NCI-H2227 treated with DMSO at 0.1 percent for 48 hours (cell line): ENCODE measurements at regions not wholly inside any gene's neighbourhood (a gene's known extent, or its start where the extent isn't known, plus 50 kb on each side); places are given as distances from the start of the nearest gene placed in this dataset.

Experiments used
- DNase-seq: peaks from one replicate; lab custom pipeline; 2025; lab: John Stamatoyannopoulos, UW

DNA sequence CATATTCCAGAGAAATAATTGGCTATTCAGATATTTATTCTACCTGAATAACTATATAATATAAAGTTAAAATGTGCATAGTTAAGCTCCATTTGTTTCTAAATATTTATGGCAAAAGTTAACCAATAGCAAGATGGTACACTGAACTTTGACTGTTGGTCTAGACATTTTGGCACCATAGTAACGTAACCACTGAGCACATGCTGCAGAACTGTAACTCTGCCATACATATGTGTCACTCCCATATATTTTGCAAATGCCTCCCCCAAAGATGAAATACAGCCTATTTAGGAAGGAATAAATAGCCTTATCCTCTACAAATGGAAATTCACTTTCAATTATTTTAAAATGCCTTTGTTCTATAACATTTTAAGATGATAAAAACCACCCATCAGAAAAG is 424.9 kb downstream of the CENPC start:
- no peak for DNase-seq

GRCh38 chr4:67109276-67109675 is 436.0 kb downstream of the CENPC start:
- no peak for DNase-seq

GRCh38 chr4:67106861-67107460 is 438.3 kb downstream of the CENPC start:
- DNase-seq: peak; percentile 30

DNA sequence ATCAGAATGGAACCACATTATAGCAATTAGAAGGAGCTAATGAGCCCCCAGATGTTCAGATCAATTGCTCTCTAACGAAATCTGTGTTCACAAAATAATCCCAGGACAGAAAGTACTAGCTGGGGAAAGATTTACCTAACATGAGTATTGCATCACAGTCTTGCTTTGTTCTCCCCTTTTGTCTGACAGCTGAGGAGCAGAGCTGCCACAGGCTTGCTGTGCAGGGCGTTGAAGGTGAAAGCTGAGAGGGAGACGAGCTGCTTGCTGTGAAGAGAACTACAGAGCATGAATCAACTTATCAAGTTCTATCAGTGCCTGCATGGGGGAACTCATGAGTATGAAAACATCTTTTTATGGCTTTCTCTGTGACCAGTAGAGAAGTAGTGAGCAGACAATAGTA is 441.2 kb downstream of the CENPC start:
- DNase-seq: peak; percentile 18

DNA sequence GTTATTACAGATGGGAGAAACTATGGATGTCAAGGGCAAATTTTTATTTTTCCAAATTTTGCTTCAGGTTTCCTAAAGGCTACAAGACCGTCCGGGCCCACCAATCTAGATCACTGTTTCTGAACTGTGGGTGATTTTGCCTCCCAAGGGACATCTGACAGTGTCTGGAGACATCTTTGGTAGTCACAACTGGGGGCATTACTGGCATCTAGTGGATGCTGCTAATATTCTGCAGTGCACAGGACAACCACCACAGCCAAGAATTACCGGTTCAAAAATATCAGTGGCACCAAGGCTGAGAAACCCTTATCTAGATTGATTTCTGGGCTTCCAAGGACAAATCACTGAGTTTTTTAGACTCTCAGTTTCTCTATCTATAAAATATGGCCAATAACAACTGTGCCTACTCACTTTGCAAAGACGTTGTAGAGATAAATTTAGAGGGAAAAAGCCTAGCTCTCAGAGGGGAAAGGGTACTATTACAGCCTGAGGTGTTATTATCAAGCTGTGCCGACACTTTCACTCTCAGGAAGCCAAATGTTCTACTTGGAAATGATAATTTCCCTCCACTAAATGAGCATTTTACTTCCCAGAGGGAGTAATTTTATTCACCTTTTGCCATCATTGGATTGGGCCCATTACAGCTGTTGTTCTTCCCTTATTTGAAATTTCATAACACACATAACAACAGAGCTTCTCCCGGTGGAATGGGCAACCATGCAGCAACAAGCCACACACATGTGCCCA is 442.1 kb downstream of the CENPC start:
- peak; percentile 50 for DNase-seq

DNA sequence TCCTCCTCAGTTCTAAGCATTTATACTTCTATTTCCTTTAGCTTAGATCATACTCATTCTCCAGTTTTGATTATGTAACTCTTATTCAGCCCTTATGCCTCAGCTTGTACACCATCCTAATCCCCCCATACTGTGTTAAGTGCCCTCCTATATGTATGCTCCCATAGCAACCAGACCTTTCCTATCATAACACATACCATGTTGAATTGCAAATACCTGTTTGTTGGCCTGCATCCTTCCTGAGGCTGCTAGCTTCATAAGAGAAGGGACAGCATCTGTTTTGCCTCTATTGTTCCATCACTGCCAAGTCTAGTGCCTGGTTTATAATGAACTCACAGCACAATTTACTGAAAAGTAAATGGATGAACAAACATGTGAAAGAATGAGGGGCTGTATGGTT is 443.7 kb downstream of the CENPC start:
- no peak for DNase-seq

- DNase-seq: peak; percentile 20
These were observed 453.0 kb downstream of the CENPC start for GRCh38 chr4:67092351-67092750.

GRCh38 chr4:67091673-67092072 is 453.6 kb downstream of the CENPC start:
- no peak for DNase-seq

GRCh38 chr4:67087897-67088296 is 457.4 kb downstream of the CENPC start:
- DNase-seq: no peak

- no peak for DNase-seq
These were observed 460.5 kb downstream of the CENPC start for GRCh38 chr4:67084783-67085182.

- DNase-seq: no peak
These were observed 461.8 kb downstream of the CENPC start for GRCh38 chr4:67083496-67083895.

GRCh38 chr4:67082746-67083145 is 462.6 kb downstream of the CENPC start:
- no peak for DNase-seq

- no peak for DNase-seq
These were observed 465.2 kb downstream of the CENPC start for GRCh38 chr4:67080046-67080557.

- DNase-seq: no peak
These were observed 473.7 kb downstream of the CENPC start for GRCh38 chr4:67071641-67072040.

DNA sequence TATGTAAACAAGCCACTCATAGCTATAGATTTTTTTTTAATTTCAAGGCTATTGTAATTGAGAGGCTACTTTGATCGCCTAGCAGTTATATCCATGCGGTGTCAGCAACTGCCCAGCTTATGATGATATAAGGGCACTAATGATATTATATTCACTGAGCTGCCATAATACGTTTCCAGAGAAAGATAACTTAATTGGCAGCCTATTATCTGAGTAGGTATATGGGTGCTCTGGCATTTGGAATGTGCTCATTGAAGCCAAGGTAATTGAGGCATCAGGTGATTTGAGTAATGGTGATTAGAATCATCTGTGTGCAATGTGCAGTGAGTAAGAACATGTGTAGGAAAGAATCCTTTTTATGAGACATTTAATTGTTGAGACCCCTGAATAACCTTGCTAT is 490.0 kb downstream of the CENPC start:
- no peak for DNase-seq

DNA sequence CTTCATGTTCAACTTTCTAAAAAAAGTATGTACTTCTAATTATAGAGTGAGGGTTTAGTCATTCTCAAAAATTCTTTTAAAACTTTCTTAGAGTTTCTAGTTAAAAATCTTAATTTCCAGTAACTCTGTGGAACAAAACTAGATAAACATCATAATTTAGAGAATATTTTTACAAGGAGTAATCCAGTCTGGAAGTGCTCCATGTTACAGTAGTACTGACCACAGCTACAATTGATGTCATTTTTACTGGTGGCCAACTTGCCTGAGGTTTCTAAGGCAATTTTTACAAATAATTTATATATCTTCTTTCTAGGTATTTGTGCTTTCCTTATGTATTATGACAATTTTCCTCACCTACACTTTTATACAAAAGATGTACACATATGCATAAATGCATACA is 490.4 kb downstream of the CENPC start:
- no peak for DNase-seq

- DNase-seq: no peak
These were observed 492.3 kb downstream of the CENPC start for GRCh38 chr4:67052814-67053675.

DNA sequence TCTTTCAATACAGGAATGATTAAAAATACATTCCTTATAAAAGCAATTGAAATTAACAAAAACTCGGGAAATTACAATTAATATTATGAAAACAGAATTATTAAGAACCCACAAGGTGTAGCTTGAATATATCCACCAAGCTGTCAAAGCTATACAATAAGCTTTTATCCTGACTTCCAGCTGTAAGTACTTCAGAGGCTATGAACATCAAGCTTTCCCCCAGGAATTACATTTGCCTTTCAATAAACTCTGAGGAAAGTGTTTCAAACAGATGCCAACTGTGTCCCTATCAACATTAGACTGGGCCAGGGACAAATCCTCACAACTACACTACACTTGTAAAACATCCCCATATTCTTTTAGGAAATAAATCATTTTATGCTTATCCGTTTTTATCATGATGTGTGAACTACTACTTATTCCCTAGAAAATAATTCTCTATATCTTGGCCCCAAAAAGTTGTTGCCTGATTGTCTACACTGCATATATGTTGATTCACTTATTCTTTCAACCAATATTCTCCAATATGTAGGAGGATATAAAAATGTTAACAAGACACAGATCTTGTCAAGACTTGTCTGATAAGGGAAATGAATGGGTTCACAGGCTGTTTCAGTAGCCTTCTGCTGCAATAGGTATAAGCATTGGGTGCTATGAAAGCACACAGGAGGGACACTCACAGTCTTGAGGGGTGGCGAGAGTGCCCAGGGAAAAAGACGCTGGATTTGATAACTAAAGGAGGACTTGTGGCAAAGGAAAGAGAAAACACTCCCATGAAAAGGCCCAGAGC is 494.1 kb downstream of the CENPC start:
- DNase-seq: no peak

GRCh38 chr4:67049446-67049845 is 495.9 kb downstream of the CENPC start:
- DNase-seq: no peak

- no peak for DNase-seq
These were observed 496.8 kb downstream of the CENPC start for GRCh38 chr4:67048530-67048929.

DNA sequence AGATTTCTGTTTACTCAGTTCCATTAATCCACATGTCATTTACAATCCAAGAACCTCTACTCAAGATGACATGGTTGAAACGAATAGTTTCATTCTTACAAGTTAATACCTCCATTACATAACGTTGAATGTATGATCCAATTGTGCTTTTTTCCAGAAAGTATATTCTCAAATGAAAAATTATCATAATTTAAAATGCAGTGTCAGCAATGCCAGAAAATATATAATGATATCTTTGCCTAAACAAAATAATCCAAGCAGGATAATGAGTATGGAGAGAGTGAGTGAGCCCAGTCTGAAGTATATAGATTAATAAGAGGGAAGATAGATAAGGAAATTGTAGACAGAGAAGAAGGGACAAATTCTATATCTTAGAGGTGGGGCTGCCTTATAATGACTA is 505.0 kb downstream of the CENPC start:
- no peak for DNase-seq

DNA sequence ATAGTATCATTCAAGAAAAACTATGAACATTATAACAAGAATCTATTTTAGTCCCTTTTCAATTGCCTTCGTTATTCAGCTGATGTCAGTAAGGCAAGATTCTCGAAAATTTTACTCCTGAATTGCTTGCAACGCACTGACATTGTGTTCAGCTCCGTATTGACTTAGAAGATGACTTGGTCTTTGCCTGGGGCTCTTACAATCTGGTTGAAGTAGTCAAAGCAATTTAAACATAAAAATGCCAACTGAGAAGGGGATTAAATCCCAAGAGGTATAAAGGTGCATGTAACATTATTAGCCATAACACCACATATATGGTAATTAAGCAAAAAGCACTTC is 507.1 kb downstream of the CENPC start:
- no peak for DNase-seq
